ENCODE measurements at regions not wholly inside any gene's neighbourhood (a gene's known extent, or its start where the extent isn't known, plus 50 kb on each side); places are given as distances from the start of the nearest gene placed in this dataset.

- no TSS peak for BruUV-seq (replicated peaks)
- DNase-seq (ENCODE audit: unreplicated experiment), result no peak
- TF ChIP-seq, protein P1, sequence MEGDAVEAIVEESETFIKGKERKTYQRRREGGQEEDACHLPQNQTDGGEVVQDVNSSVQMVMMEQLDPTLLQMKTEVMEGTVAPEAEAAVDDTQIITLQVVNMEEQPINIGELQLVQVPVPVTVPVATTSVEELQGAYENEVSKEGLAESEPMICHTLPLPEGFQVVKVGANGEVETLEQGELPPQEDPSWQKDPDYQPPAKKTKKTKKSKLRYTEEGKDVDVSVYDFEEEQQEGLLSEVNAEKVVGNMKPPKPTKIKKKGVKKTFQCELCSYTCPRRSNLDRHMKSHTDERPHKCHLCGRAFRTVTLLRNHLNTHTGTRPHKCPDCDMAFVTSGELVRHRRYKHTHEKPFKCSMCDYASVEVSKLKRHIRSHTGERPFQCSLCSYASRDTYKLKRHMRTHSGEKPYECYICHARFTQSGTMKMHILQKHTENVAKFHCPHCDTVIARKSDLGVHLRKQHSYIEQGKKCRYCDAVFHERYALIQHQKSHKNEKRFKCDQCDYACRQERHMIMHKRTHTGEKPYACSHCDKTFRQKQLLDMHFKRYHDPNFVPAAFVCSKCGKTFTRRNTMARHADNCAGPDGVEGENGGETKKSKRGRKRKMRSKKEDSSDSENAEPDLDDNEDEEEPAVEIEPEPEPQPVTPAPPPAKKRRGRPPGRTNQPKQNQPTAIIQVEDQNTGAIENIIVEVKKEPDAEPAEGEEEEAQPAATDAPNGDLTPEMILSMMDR (IDR thresholded peaks at IDR 0.05; ENCODE audit: unreplicated experiment), result no peak
- Mint-ChIP-seq H3K27me3 (ENCODE audit: insufficient read depth, unreplicated experiment) (no peaks in the 10 kb centered on the region), H3K27ac (ENCODE audit: low read depth, unreplicated experiment) (no peak overlapping the region), H3K36me3 (ENCODE audit: insufficient read depth, unreplicated experiment) (no peaks in the 10 kb centered on the region), H3K9me3 (ENCODE audit: unreplicated experiment) (no peaks in the 10 kb centered on the region), H3K4me3 (ENCODE audit: unreplicated experiment) (no peak overlapping the region), H3K4me1 (ENCODE audit: insufficient read depth, unreplicated experiment) (no peaks in the 10 kb centered on the region)
- ChIA-PET POLR2A (interaction anchor here (0.6 to 1.9 kb wide), 3 partner anchors 21 to 314 kb away, joined by 3 to 6 read pairs (median 4); no protein-coding TSS in a partner anchor), CTCF (interaction anchor here (0.7 to 3.4 kb wide), 38 partner anchors 8 to 926 kb away, joined by 3 to 67 read pairs (median 4); partner anchors contain the start of gene DNAH7)
- intact Hi-C loops (cut with micrococcal nuclease), result loop anchor here (1.0 to 5.0 kb wide), 5 partner anchors 116 to 374 kb away; no protein-coding TSS in a partner anchor
These were observed 186.8 kb upstream of the CCDC150 start for GRCh38 chr2:196452758-196453157.

DNA sequence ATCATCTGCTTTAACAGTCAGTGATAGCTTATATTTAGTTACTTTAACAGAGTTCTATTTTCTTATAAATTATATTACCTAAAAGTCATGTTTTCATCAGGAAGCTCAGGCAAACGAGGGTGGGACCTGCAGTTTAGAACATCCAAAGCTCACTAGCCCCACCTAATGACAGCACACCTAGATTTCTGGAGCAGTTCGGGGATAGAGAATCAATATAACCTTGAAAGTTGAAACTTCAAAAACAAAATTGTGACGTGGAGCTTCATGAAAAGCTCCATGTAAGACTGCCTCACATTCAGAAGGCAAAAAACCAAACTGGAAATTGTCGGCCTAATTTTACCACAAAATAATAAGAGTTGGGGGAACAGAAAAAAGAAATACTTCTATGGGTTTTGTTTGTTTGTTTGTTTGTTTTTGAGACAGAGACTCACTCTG lies 185.9 kb upstream of the CCDC150 start:
- no TSS peak for BruUV-seq (replicated peaks)
- ChIA-PET POLR2A (interaction anchor here (0.8 to 1.9 kb wide), 3 partner anchors 19 to 313 kb away, joined by 3 to 6 read pairs (median 4); no protein-coding TSS in a partner anchor), CTCF (interaction anchor here (0.5 to 3.4 kb wide), 73 partner anchors 9 to 1437 kb away, joined by 3 to 67 read pairs (median 4); partner anchors contain the start of gene DNAH7)
- no peaks in the 10 kb centered on the region for H3K27me3 Mint-ChIP-seq (ENCODE audit: insufficient read depth, unreplicated experiment)
- H3K4me1 Mint-ChIP-seq (ENCODE audit: insufficient read depth, unreplicated experiment), result no peaks in the 10 kb centered on the region
- no peaks in the 10 kb centered on the region for H3K9me3 Mint-ChIP-seq (ENCODE audit: unreplicated experiment)
- TF ChIP-seq, protein P1 (IDR thresholded peaks at IDR 0.05; ENCODE audit: unreplicated experiment), result peak; percentile 78
- intact Hi-C loops (cut with micrococcal nuclease), result loop anchor here (1.0 to 5.0 kb wide), 5 partner anchors 117 to 375 kb away; no protein-coding TSS in a partner anchor
- H3K4me3 Mint-ChIP-seq (ENCODE audit: unreplicated experiment), result no peak overlapping the region
- H3K36me3 Mint-ChIP-seq (ENCODE audit: insufficient read depth, unreplicated experiment), result no peaks in the 10 kb centered on the region
- DNase-seq (ENCODE audit: unreplicated experiment), result peak; percentile 60
- no peak overlapping the region for H3K27ac Mint-ChIP-seq (ENCODE audit: low read depth, unreplicated experiment)

DNA sequence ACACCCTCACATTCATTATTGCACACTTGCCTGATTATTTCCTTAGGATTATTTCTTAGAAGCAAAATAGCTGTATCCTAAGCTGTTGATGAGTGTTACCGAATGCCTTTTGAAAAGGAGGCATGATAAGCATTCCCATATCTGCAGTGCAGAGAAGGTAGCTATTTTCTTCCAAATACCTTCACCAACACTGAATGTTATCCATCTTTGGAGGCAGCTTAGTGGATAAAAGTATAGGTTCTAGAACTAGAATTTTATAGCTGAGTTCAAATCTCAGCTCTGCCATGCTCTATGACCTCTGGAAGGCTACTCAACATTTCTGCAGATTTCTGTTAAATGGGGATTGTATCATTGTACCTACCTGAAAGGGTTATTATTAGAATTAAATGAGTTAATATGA lies 185.0 kb upstream of the CCDC150 start:
- H3K36me3 Mint-ChIP-seq (ENCODE audit: insufficient read depth, unreplicated experiment), result no peaks in the 10 kb centered on the region
- H3K4me1 Mint-ChIP-seq (ENCODE audit: insufficient read depth, unreplicated experiment), result no peaks in the 10 kb centered on the region
- H3K27ac Mint-ChIP-seq (ENCODE audit: low read depth, unreplicated experiment), result no peak overlapping the region
- no peak for DNase-seq (ENCODE audit: unreplicated experiment)
- H3K27me3 Mint-ChIP-seq (ENCODE audit: insufficient read depth, unreplicated experiment), result no peaks in the 10 kb centered on the region
- H3K4me3 Mint-ChIP-seq (ENCODE audit: unreplicated experiment), result no peak overlapping the region
- intact Hi-C loops (cut with micrococcal nuclease), result loop anchor here (5.0 kb wide), 1 partner anchor 303 kb away; no protein-coding TSS in a partner anchor
- POLR2A ChIA-PET, result interaction anchor here (0.8 to 1.9 kb wide), 2 partner anchors 22 to 284 kb away, joined by 3 to 4 read pairs; partner anchors contain the start of gene STK17B
- BruUV-seq (replicated peaks), result no TSS peak
- CTCF ChIA-PET, result interaction anchor here (0.6 to 3.4 kb wide), 31 partner anchors 12 to 392 kb away, joined by 3 to 67 read pairs (median 5); partner anchors contain the start of gene DNAH7
- TF ChIP-seq, protein P1 (IDR thresholded peaks at IDR 0.05; ENCODE audit: unreplicated experiment), result no peak
- H3K9me3 Mint-ChIP-seq (ENCODE audit: unreplicated experiment), result no peaks in the 10 kb centered on the region

GRCh38 chr2:196459539-196459938 lies 180.0 kb upstream of the CCDC150 start:
- peaks cover 14% of the 10 kb centered on the region for H3K4me1 Mint-ChIP-seq (ENCODE audit: insufficient read depth, unreplicated experiment)
- intact Hi-C loops (cut with micrococcal nuclease), result no loop called here
- H3K9me3 Mint-ChIP-seq (ENCODE audit: unreplicated experiment), result no peaks in the 10 kb centered on the region
- no peaks in the 10 kb centered on the region for H3K36me3 Mint-ChIP-seq (ENCODE audit: insufficient read depth, unreplicated experiment)
- DNase-seq (ENCODE audit: unreplicated experiment), result no peak
- H3K27ac Mint-ChIP-seq (ENCODE audit: low read depth, unreplicated experiment), result no peak overlapping the region
- H3K4me3 Mint-ChIP-seq (ENCODE audit: unreplicated experiment), result no peak overlapping the region
- ChIA-PET POLR2A (no interaction called here), CTCF (interaction anchor here (0.5 kb wide), 1 partner anchor 13 kb away, joined by 3 read pairs; no protein-coding TSS in a partner anchor)
- no TSS peak for BruUV-seq (replicated peaks)
- no peaks in the 10 kb centered on the region for H3K27me3 Mint-ChIP-seq (ENCODE audit: insufficient read depth, unreplicated experiment)
- TF ChIP-seq, protein P1 (IDR thresholded peaks at IDR 0.05; ENCODE audit: unreplicated experiment), result no peak
